Neural cell (in vitro differentiated cells): ENCODE measurements at regions not wholly inside any gene's neighbourhood (a gene's known extent, or its start where the extent isn't known, plus 50 kb on each side); places are given as distances from the start of the nearest gene placed in this dataset.

ENCODE experiments used
- H2AFZ ChIP-seq: fragments of 200-600, 300-800 bp; sonication (generic), shearing (Covaris generic); 2 replicates; pipeline ENCODE4 v1.6.0; 2014; ENCODE audit warnings: low read depth, mild to moderate bottlenecking, antibody characterized with exemption, low read length, moderate library complexity
- H3F3A ChIP-seq: fragments of 200-600 bp; shearing (Covaris generic); 2 replicates; pipeline ENCODE4 v1.6.1; 2016; ENCODE audit warnings: mild to moderate bottlenecking, moderate library complexity, mixed read lengths, antibody characterized with exemption, low read length; ENCODE audit not compliant: insufficient read depth, poor library complexity, severe bottlenecking
- H3K27ac ChIP-seq: fragments of 200-600, 300-800 bp; sonication (generic), shearing (Covaris generic); 2 replicates; pipeline ENCODE4 v1.5.1; 2014; ENCODE audit warnings: mild to moderate bottlenecking, low read length, moderate library complexity
- H3K27me3 ChIP-seq: fragments of 300-800, 200-600 bp; sonication (generic), shearing (Covaris generic); 2 replicates; pipeline ENCODE4 v1.6.0; 2014; ENCODE audit warnings: mild to moderate bottlenecking, low read depth, low read length, moderate library complexity; ENCODE audit not compliant: insufficient read depth
- H3K36me3 ChIP-seq: fragments of 300-800, 200-600 bp; sonication (generic), shearing (Covaris generic); 2 replicates; pipeline ENCODE4 v1.5.1; 2014; ENCODE audit warnings: mild to moderate bottlenecking, antibody characterized with exemption, low read length, moderate library complexity; ENCODE audit not compliant: insufficient read depth
- H3K4me2 ChIP-seq: fragments of 300-800, 200-600 bp; sonication (generic), shearing (Covaris generic); 2 replicates; pipeline ENCODE4 v1.6.0; 2014; ENCODE audit warnings: mild to moderate bottlenecking, low read length
- H3K4me3 ChIP-seq: fragments of 300-800, 200-600 bp; sonication (generic), shearing (Covaris generic); 2 replicates; pipeline ENCODE4 v1.5.1; 2014; ENCODE audit warnings: mild to moderate bottlenecking, low read length, moderate library complexity
- H3K79me2 ChIP-seq: fragments of 200-600 bp; shearing (Covaris generic); replicated peaks from 2 replicates; pipeline ENCODE4 v1.6.0; 2014; ENCODE audit warnings: mild to moderate bottlenecking, low read length, moderate library complexity; ENCODE audit not compliant: insufficient read depth
- H3K9ac ChIP-seq: fragments of 300-800, 200-600 bp; sonication (generic), shearing (Covaris generic); 2 replicates; pipeline ENCODE4 v1.6.1; 2016; ENCODE audit warnings: mild to moderate bottlenecking, low read length, mixed read lengths
- H3K9me2 ChIP-seq: fragments of 200-600 bp; shearing (Covaris generic); 2 replicates; pipeline ENCODE4 v1.6.1; 2016; ENCODE audit warnings: mild to moderate bottlenecking, low read length, mixed read lengths; ENCODE audit not compliant: insufficient read depth
- H3K9me3 ChIP-seq: fragments of 200-600, 300-800 bp; sonication (generic), shearing (Covaris generic); 2 replicates; pipeline ENCODE4 v1.6.1; 2016; ENCODE audit warnings: mild to moderate bottlenecking, mixed run types, low read length, moderate library complexity, mixed read lengths
- H4K20me1 ChIP-seq: fragments of 200-600 bp; shearing (Covaris generic); 2 replicates; pipeline ENCODE4 v1.6.1; 2016; ENCODE audit warnings: mild to moderate bottlenecking, mixed run types; ENCODE audit not compliant: insufficient read depth
- EP300 ChIP-seq: fragments of 450-650 bp; conservative IDR thresholded peaks from 2 replicates; pipeline ENCODE4 v1.6.1; 2014; ENCODE audit warnings: antibody characterized with exemption, mild to moderate bottlenecking, moderate library complexity; ENCODE audit not compliant: poor library complexity, severe bottlenecking
- EZH2 ChIP-seq: fragments of 200-600, 300-800 bp; shearing (Covaris generic), sonication (generic); IDR thresholded peaks from 2 replicates; pipeline ENCODE4 v1.6.1; 2014; ENCODE audit warnings: antibody characterized with exemption, low read length, borderline replicate concordance, mild to moderate bottlenecking; ENCODE audit not compliant: insufficient read depth, poor library complexity, severe bottlenecking
- MXI1 ChIP-seq: fragments of 450-650 bp; conservative IDR thresholded peaks from 2 replicates; pipeline ENCODE4 v1.6.1; 2014; ENCODE audit warnings: antibody characterized with exemption, mild to moderate bottlenecking; ENCODE audit not compliant: poor library complexity, severe bottlenecking
- POLR2AphosphoS5 ChIP-seq: IDR thresholded peaks from 2 replicates; pipeline ENCODE4 v1.6.1; 2012
- RAD21 ChIP-seq: fragments of 450-650 bp; conservative IDR thresholded peaks from 2 replicates; pipeline ENCODE4 v1.6.1; 2014; ENCODE audit warnings: antibody characterized with exemption, mild to moderate bottlenecking, moderate library complexity
- SMC3 ChIP-seq: fragments of 450-650 bp; conservative IDR thresholded peaks from 2 replicates; pipeline ENCODE4 v1.6.1; 2014; ENCODE audit warnings: antibody characterized with exemption, mild to moderate bottlenecking, moderate library complexity; ENCODE audit not compliant: poor library complexity
- TAF1 ChIP-seq: IDR thresholded peaks from 2 replicates; pipeline ENCODE4 v1.6.1; 2012; ENCODE audit warnings: low read depth
- TF ChIP-seq, protein P1 (sequence below): IDR thresholded peaks from 2 replicates; pipeline ENCODE4 v1.6.1; 2012; ENCODE audit warnings: borderline replicate concordance
- TF ChIP-seq, protein P2 (sequence below): fragments of 450-650 bp; IDR thresholded peaks from 2 replicates; pipeline ENCODE4 v1.5.1; 2014; ENCODE audit warnings: antibody characterized with exemption, mild to moderate bottlenecking, moderate library complexity; ENCODE audit not compliant: poor library complexity, severe bottlenecking

DNA sequence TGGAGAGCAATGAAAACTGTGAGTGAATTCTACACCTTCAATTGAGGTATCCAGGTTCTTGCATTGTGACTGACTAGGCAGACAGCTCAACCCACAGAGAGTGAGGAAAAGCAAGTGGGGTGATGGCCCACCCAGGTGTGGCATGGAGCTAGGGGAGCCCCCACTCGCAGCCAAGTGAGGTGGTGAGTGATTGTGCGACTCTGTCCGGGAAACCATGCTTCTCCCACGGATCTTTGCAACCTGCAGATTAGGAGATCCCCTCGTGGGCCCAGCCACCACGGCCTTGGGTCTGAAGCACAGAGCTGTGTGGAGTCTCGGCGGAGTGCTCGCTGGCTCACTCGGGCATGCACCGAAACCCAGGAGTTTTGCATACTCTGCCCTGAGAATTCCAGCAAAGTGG, 120.1 kb downstream of the ALG10 start:
- Histone ChIP-seq H3K9me3 (no peaks in the 10 kb centered on the region), H2AFZ (no peak overlapping the region), H3K9ac (no peak overlapping the region)

DNA sequence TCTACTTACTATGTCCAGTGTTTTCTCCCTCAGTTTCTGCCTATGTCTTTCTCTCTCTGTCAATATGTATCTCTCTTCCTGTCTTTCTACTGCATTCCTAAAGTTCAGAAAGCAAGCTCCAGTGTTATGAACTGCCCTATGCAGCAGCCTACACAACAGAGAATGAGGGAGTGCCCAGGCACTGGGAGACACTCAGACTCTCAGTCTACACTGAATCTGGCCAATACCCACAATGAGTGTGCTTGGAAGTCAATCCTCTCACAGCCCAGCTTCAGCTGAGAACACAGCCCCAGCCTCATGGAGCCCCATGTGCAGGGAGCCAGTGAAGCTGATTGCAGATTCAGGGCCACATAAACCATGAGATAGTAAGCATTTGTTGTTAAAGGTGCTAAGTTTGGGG, 128.7 kb downstream of the ALG10 start:
- no peak overlapping the region for H2AFZ ChIP-seq
- no peaks in the 10 kb centered on the region for H3F3A ChIP-seq
- no peak overlapping the region for H3K4me3 ChIP-seq
- no peak overlapping the region for H3K9ac ChIP-seq
- no peaks in the 10 kb centered on the region for H3K36me3 ChIP-seq
- no peak overlapping the region for H3K27ac ChIP-seq
- H3K27me3 ChIP-seq = no peaks in the 10 kb centered on the region
- H4K20me1 ChIP-seq = no peaks in the 10 kb centered on the region
- no peaks in the 10 kb centered on the region for H3K9me3 ChIP-seq
- H3K9me2 ChIP-seq = no peaks in the 10 kb centered on the region
- TF ChIP-seq POLR2AphosphoS5 (no peak), MXI1 (no peak), EZH2 (no peak), SMC3 (no peak), RAD21 (no peak), TAF1 (no peak), EP300 (no peak)
- TF ChIP-seq, protein P1, sequence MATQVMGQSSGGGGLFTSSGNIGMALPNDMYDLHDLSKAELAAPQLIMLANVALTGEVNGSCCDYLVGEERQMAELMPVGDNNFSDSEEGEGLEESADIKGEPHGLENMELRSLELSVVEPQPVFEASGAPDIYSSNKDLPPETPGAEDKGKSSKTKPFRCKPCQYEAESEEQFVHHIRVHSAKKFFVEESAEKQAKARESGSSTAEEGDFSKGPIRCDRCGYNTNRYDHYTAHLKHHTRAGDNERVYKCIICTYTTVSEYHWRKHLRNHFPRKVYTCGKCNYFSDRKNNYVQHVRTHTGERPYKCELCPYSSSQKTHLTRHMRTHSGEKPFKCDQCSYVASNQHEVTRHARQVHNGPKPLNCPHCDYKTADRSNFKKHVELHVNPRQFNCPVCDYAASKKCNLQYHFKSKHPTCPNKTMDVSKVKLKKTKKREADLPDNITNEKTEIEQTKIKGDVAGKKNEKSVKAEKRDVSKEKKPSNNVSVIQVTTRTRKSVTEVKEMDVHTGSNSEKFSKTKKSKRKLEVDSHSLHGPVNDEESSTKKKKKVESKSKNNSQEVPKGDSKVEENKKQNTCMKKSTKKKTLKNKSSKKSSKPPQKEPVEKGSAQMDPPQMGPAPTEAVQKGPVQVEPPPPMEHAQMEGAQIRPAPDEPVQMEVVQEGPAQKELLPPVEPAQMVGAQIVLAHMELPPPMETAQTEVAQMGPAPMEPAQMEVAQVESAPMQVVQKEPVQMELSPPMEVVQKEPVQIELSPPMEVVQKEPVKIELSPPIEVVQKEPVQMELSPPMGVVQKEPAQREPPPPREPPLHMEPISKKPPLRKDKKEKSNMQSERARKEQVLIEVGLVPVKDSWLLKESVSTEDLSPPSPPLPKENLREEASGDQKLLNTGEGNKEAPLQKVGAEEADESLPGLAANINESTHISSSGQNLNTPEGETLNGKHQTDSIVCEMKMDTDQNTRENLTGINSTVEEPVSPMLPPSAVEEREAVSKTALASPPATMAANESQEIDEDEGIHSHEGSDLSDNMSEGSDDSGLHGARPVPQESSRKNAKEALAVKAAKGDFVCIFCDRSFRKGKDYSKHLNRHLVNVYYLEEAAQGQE = no peak
- TF ChIP-seq, protein P2, sequence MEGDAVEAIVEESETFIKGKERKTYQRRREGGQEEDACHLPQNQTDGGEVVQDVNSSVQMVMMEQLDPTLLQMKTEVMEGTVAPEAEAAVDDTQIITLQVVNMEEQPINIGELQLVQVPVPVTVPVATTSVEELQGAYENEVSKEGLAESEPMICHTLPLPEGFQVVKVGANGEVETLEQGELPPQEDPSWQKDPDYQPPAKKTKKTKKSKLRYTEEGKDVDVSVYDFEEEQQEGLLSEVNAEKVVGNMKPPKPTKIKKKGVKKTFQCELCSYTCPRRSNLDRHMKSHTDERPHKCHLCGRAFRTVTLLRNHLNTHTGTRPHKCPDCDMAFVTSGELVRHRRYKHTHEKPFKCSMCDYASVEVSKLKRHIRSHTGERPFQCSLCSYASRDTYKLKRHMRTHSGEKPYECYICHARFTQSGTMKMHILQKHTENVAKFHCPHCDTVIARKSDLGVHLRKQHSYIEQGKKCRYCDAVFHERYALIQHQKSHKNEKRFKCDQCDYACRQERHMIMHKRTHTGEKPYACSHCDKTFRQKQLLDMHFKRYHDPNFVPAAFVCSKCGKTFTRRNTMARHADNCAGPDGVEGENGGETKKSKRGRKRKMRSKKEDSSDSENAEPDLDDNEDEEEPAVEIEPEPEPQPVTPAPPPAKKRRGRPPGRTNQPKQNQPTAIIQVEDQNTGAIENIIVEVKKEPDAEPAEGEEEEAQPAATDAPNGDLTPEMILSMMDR = no peak
- no peaks in the 10 kb centered on the region for H3K79me2 ChIP-seq
- no peak overlapping the region for H3K4me2 ChIP-seq

More for the DNA sequence above, 120.1 kb downstream of the ALG10 start:
- no peaks in the 10 kb centered on the region for H3F3A ChIP-seq
- H3K27me3 ChIP-seq = no peaks in the 10 kb centered on the region
- no peak overlapping the region for H3K4me3 ChIP-seq
- H3K36me3 ChIP-seq = no peaks in the 10 kb centered on the region
- H4K20me1 ChIP-seq = no peaks in the 10 kb centered on the region
- no peak overlapping the region for H3K4me2 ChIP-seq
- H3K9me2 ChIP-seq = no peaks in the 10 kb centered on the region
- no peak for TF ChIP-seq TAF1
- TF ChIP-seq MXI1 = no peak
- no peak for TF ChIP-seq POLR2AphosphoS5
- no peak for TF ChIP-seq SMC3
- TF ChIP-seq RAD21 = no peak
- TF ChIP-seq, protein P1 = no peak
- TF ChIP-seq, protein P2 = no peak
- TF ChIP-seq EZH2 = no peak
- TF ChIP-seq EP300 = no peak
- no peaks in the 10 kb centered on the region for H3K79me2 ChIP-seq
- no peak overlapping the region for H3K27ac ChIP-seq
